HCT116 (cell line): ENCODE measurements at regions not wholly inside any gene's neighbourhood (a gene's known extent, or its start where the extent isn't known, plus 50 kb on each side); places are given as distances from the start of the nearest gene placed in this dataset.
"Not testable (repeated sequence)": the region's sequence is repeated elsewhere in the genome, so short reads cannot be mapped to it uniquely, and the experiment has no call there.

Source experiments
- ATAC-seq: fragments of 200-7000 bp; cut with Tn5 transposase; 2 replicates; pipeline ENCODE4 v1.9.1; 2020; ENCODE audit warnings: mild to moderate bottlenecking, moderate library complexity
- BruUV-seq: library from RNA; stranded (reverse); fragments of 400-500 nt; replicated peaks from 2 replicates; lab custom pipeline; 2021; lab: Mats Ljungman, UMichigan
- CTCF ChIA-PET: fragments of 300-600 bp; sonication (Branson Sonifier 250); formaldehyde crosslinking; loops from one replicate; lab custom pipeline; 2021; ENCODE audit warnings: antibody characterized with exemption; lab: Charles Lee
- POLR2A ChIA-PET: fragments of 300-600, 350-600 bp; sonication (Branson Sonifier 250); formaldehyde crosslinking; loops from one replicate; lab custom pipeline; 2021; ENCODE audit warnings: antibody characterized with exemption; lab: Charles Lee
- RAD21 ChIA-PET, 2 experiments: fragments of 300-600 bp; sonication (Branson Sonifier 250); formaldehyde crosslinking; loops; one replicate each; lab custom pipeline; 2023; ENCODE audit warnings: low total read pairs in 2 of 2; ENCODE audit not compliant: uncharacterized antibody in 2 of 2, unreplicated experiment in 2 of 2, low non-redundant PET in 1 of 2; lab: Charles Lee
- DNase-seq: peaks from one replicate; pipeline ENCODE4 v3.0.0-alpha.2; 2010; ENCODE audit warnings: low read depth, low spot score
- H2AFZ ChIP-seq: fragments of 200-600 bp; shearing (Covaris generic), sonication (generic); 2 replicates; pipeline ENCODE4 v1.6.1; 2017; ENCODE audit warnings: low read depth, mixed run types, mixed read lengths, antibody characterized with exemption, low read length; ENCODE audit not compliant: poor library complexity, severe bottlenecking
- H3K27ac ChIP-seq: 2 replicates; pipeline ENCODE4 v1.5.1; 2012; ENCODE audit warnings: low read depth, low read length
- H3K27me3 ChIP-seq: fragments of 200-600 bp; sonication (generic); 2 replicates; pipeline ENCODE4 v1.6.1; 2016; ENCODE audit warnings: mixed run types, low read length, mixed read lengths; ENCODE audit not compliant: insufficient read depth
- H3K36me3 ChIP-seq, 2 experiments: fragments of 200-500 bp in 1 of 2; fragments of 200-600 bp in 1 of 2; sonication (Bioruptor generic) in 1 of 2; sonication (generic) in 1 of 2; 2 replicates each; pipeline versions ENCODE4 v1.5.1 to v1.6.1; 2014 to 2016; ENCODE audit warnings: low read length in 2 of 2, inconsistent platforms in 1 of 2, mixed read lengths in 1 of 2, mixed run types in 1 of 2; ENCODE audit not compliant: insufficient read depth in 2 of 2, control insufficient read depth in 1 of 2
- H3K4me1 ChIP-seq, 2 experiments: fragments of 200-600 bp in 1 of 2; sonication (generic) in 1 of 2; 2 replicates each; pipeline versions ENCODE4 v1.5.1 to v1.6.1; 2012 to 2017; ENCODE audit warnings: low read length in 2 of 2, inconsistent platforms in 1 of 2, mild to moderate bottlenecking in 1 of 2, mixed read lengths in 1 of 2, mixed run types in 1 of 2, moderate library complexity in 1 of 2; ENCODE audit not compliant: insufficient read depth in 2 of 2, control insufficient read depth in 1 of 2
- H3K4me2 ChIP-seq: fragments of 200-600 bp; sonication (generic); 2 replicates; pipeline ENCODE4 v1.6.1; 2017; ENCODE audit warnings: mixed run types, low read length, mixed read lengths
- H3K4me3 ChIP-seq, 2 experiments: fragments of 200-600 bp in 1 of 2; sonication (generic) in 1 of 2; replicated peaks in 1 of 2; 2 replicates each; pipeline ENCODE4 v1.5.1; 2011 to 2016; ENCODE audit warnings: low read length in 2 of 2, control low read depth in 1 of 2, low read depth in 1 of 2, mild to moderate bottlenecking in 1 of 2, mixed read lengths in 1 of 2, mixed run types in 1 of 2
- H3K79me2 ChIP-seq: fragments of 200-600 bp; sonication (generic); 2 replicates; pipeline ENCODE4 v1.6.1; 2017; ENCODE audit warnings: mild to moderate bottlenecking, mixed run types, low read length, moderate library complexity, mixed read lengths; ENCODE audit not compliant: insufficient read depth
- H3K9ac ChIP-seq: fragments of 200-600 bp; sonication (generic); 2 replicates; pipeline ENCODE4 v1.6.1; 2016; ENCODE audit warnings: low read length, mixed read lengths
- H3K9me2 ChIP-seq: fragments of 200-600 bp; sonication (generic), shearing (Covaris generic); 2 replicates; pipeline ENCODE4 v1.6.1; 2017; ENCODE audit warnings: mixed run types, mild to moderate bottlenecking, moderate library complexity; ENCODE audit not compliant: insufficient read depth
- H3K9me3 ChIP-seq, 2 experiments: fragments of 200-500 bp in 1 of 2; fragments of 200-600 bp in 1 of 2; sonication (Bioruptor generic) in 1 of 2; sonication (generic) in 1 of 2; 2 replicates each; pipeline ENCODE4 v1.6.1; 2014 to 2017; ENCODE audit warnings: low read length in 2 of 2, mixed read lengths in 2 of 2, inconsistent platforms in 1 of 2, low read depth in 1 of 2, mild to moderate bottlenecking in 1 of 2, mixed run types in 1 of 2, moderate library complexity in 1 of 2; ENCODE audit not compliant: control insufficient read depth in 1 of 2, insufficient read depth in 1 of 2
- H4K20me1 ChIP-seq: fragments of 200-600 bp; sonication (generic), shearing (Covaris generic); 2 replicates; pipeline ENCODE4 v1.6.1; 2017; ENCODE audit warnings: mixed run types, mild to moderate bottlenecking, moderate library complexity; ENCODE audit not compliant: insufficient read depth
- CBX3 ChIP-seq: IDR thresholded peaks from 2 replicates; pipeline ENCODE4 v1.6.1; 2012; ENCODE audit warnings: low read depth
- CEBPB ChIP-seq: IDR thresholded peaks from 2 replicates; pipeline ENCODE4 v1.6.1; 2012; ENCODE audit warnings: low read depth
- ELF1 ChIP-seq: IDR thresholded peaks from 2 replicates; pipeline ENCODE4 v1.6.1; 2012; ENCODE audit warnings: low read depth, borderline replicate concordance
- EZH2 ChIP-seq: fragments of 200-600 bp; sonication (generic); IDR thresholded peaks from 2 replicates; pipeline ENCODE4 v1.6.1; 2017; ENCODE audit warnings: antibody characterized with exemption, mixed run types
- EZH2phosphoT487 ChIP-seq: fragments of 200-600 bp; IDR thresholded peaks from 2 replicates; pipeline ENCODE4 v1.6.1; 2018; ENCODE audit warnings: antibody characterized with exemption, borderline replicate concordance
- POLR2A ChIP-seq: IDR thresholded peaks from 2 replicates; pipeline ENCODE4 v1.7.0; 2011; ENCODE audit warnings: borderline replicate concordance; ENCODE audit not compliant: insufficient read depth, insufficient read length; ENCODE audit errors: extremely low read depth
- POLR2AphosphoS5 ChIP-seq: IDR thresholded peaks from 2 replicates; pipeline ENCODE4 v1.6.1; 2011; ENCODE audit warnings: mild to moderate bottlenecking, low read depth, low read length, moderate library complexity
- RAD21 ChIP-seq: IDR thresholded peaks from 2 replicates; pipeline ENCODE4 v1.6.1; 2012; ENCODE audit warnings: low read depth, mild to moderate bottlenecking
- SP1 ChIP-seq: IDR thresholded peaks from 2 replicates; pipeline ENCODE4 v1.6.1; 2012; ENCODE audit warnings: low read depth
- SRF ChIP-seq: IDR thresholded peaks from 2 replicates; pipeline ENCODE4 v1.6.1; 2012; ENCODE audit warnings: low read depth
- ZFX ChIP-seq: fragments of 450-650 bp; IDR thresholded peaks from 2 replicates; pipeline ENCODE4 v1.6.1; 2017
- ZNF274 ChIP-seq: fragments of 200-500 bp; sonication (Bioruptor generic); IDR thresholded peaks from 2 replicates; pipeline ENCODE4 v1.6.1; 2014; ENCODE audit warnings: mild to moderate bottlenecking, low read depth, low read length, inconsistent platforms
- intact Hi-C: fragments of 100-400 bp; cut with micrococcal nuclease; formaldehyde crosslinking; loops from 2 replicates; pipeline ENCODE4 v1.10.0; 2022
- TF ChIP-seq, protein P1 (sequence below): IDR thresholded peaks from 2 replicates; pipeline ENCODE4 v1.6.1; 2012
- TF ChIP-seq, protein P2 (sequence below): IDR thresholded peaks from 2 replicates; pipeline ENCODE4 v1.6.1; 2011; ENCODE audit warnings: mild to moderate bottlenecking, low read length, moderate library complexity; ENCODE audit not compliant: insufficient replicate concordance; ENCODE audit errors: extremely low read depth
- TF ChIP-seq, protein P3 (sequence below): IDR thresholded peaks from 2 replicates; pipeline ENCODE4 v1.6.1; 2012

DNA sequence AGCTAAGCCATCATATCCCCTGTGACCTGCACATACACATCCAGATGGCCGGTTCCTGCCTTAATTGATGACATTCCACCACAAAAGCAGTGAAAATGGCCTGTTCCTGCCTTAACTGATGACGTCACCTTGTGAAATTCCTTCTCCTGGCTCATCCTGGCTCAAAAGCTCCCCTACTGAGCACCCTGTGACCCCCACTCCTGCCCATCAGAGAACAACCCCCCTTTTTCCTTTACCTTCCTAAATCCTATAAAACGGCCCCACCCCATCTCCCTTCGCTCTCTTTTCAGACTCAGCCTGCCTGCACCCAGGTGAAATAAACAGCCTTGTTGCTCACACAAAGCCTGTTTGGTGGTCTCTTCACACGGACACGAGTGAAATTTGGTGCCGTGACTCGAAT is 543.8 kb upstream of the HTR2C start:
- BruUV-seq, H3K27ac ChIP-seq, POLR2A ChIA-PET, ATAC-seq, H2AFZ ChIP-seq, H3K9me3 ChIP-seq, H3K27me3 ChIP-seq, H3K9ac ChIP-seq, H3K79me2 ChIP-seq, H3K4me2 ChIP-seq, H3K9me2 ChIP-seq, CTCF ChIA-PET, DNase-seq, RAD21 ChIA-PET, H3K4me3 ChIP-seq, H3K4me1 ChIP-seq, intact Hi-C loops, H4K20me1 ChIP-seq, H3K36me3 ChIP-seq: not testable (repeated sequence)

DNA sequence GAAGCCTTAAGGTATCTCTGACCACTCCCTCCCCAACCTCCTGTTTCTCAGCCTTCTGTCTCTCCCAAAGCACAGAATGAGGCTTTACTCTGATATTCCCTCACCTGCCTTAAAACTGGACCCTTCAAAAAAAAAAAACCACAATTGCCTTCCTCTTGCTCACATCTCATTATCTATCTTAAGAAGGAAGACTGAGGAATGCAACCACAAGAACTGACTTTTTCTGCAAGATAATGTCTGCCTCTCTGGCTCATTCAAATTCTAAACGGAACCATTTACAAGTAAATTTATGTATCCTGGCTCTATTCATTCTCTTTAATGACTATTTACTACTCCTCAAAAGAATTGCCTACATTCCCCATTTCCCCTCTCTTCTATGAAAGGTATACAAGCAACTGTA is 545.5 kb upstream of the HTR2C start:
- CTCF ChIA-PET, result no interaction called here
- Histone ChIP-seq H3K9me2 (no peaks in the 10 kb centered on the region), H2AFZ (no peak overlapping the region), H3K4me3 (no peak overlapping the region), H3K4me2 (no peak overlapping the region), H3K36me3 (no peaks in the 10 kb centered on the region), H3K27ac (no peak overlapping the region), H4K20me1 (no peaks in the 10 kb centered on the region), H3K9me3 (no peaks in the 10 kb centered on the region), H3K79me2 (no peaks in the 10 kb centered on the region), H3K4me1 (no peaks in the 10 kb centered on the region), H3K9ac (no peak overlapping the region), H3K27me3 (no peaks in the 10 kb centered on the region)
- intact Hi-C loops, result no loop called here
- no peak for TF ChIP-seq CBX3
- TF ChIP-seq ZNF274, result no peak
- TF ChIP-seq, protein P1, sequence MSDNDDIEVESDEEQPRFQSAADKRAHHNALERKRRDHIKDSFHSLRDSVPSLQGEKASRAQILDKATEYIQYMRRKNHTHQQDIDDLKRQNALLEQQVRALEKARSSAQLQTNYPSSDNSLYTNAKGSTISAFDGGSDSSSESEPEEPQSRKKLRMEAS, result no peak
- TF ChIP-seq POLR2AphosphoS5, result no peak
- no peak for TF ChIP-seq ZFX
- TF ChIP-seq ELF1, result no peak
- TF ChIP-seq SRF, result no peak
- TF ChIP-seq, protein P2, sequence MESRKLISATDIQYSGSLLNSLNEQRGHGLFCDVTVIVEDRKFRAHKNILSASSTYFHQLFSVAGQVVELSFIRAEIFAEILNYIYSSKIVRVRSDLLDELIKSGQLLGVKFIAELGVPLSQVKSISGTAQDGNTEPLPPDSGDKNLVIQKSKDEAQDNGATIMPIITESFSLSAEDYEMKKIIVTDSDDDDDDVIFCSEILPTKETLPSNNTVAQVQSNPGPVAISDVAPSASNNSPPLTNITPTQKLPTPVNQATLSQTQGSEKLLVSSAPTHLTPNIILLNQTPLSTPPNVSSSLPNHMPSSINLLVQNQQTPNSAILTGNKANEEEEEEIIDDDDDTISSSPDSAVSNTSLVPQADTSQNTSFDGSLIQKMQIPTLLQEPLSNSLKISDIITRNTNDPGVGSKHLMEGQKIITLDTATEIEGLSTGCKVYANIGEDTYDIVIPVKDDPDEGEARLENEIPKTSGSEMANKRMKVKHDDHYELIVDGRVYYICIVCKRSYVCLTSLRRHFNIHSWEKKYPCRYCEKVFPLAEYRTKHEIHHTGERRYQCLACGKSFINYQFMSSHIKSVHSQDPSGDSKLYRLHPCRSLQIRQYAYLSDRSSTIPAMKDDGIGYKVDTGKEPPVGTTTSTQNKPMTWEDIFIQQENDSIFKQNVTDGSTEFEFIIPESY, result no peak
- TF ChIP-seq RAD21, result no peak
- TF ChIP-seq EZH2, result no peak
- TF ChIP-seq CEBPB, result no peak
- TF ChIP-seq EZH2phosphoT487, result no peak
- no peak for TF ChIP-seq SP1
- TF ChIP-seq, protein P3, sequence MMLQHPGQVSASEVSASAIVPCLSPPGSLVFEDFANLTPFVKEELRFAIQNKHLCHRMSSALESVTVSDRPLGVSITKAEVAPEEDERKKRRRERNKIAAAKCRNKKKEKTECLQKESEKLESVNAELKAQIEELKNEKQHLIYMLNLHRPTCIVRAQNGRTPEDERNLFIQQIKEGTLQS, result no peak
- TF ChIP-seq POLR2A, result no peak
- no peak for ATAC-seq
- POLR2A ChIA-PET, result no interaction called here
- no peak for DNase-seq
- BruUV-seq, result no TSS peak
- RAD21 ChIA-PET, result no interaction called here
